Tibial nerve (tissue), 4 donors: ENCODE measurements at regions not wholly inside any gene's neighbourhood (a gene's known extent, or its start where the extent isn't known, plus 50 kb on each side); places are given as distances from the start of the nearest gene placed in this dataset.

Experiments used
- CTCF ChIP-seq, 5 experiments: fragments of 200-600 bp in 3 of 5; fragments of 450-650 bp in 2 of 5; sonication (generic) in 3 of 5; IDR thresholded peaks; one replicate each; pipeline ENCODE4 v1.5.1; 2016 to 2019; ENCODE audit warnings: antibody characterized with exemption in 5 of 5, mild to moderate bottlenecking in 3 of 5, moderate library complexity in 2 of 5
- EP300 ChIP-seq, 2 donors: sonication (generic); formaldehyde crosslinking; IDR thresholded peaks; one replicate each; pipeline ENCODE4 v1.6.1; 2017; ENCODE audit warnings: antibody characterized with exemption in 2 of 2, mild to moderate bottlenecking in 1 of 2
- POLR2A ChIP-seq, 2 donors: fragments of 450-650 bp; IDR thresholded peaks; one replicate each; pipeline ENCODE4 v1.6.1; 2017; ENCODE audit warnings: antibody characterized with exemption in 2 of 2, mild to moderate bottlenecking in 2 of 2, moderate library complexity in 2 of 2

- no peak for TF ChIP-seq POLR2A (IDR thresholded peaks at IDR 0.05)
- no peak for TF ChIP-seq CTCF (IDR thresholded peaks at IDR 0.05)
- TF ChIP-seq EP300 (IDR thresholded peaks at IDR 0.05), result no peak
Observed at GRCh38 chr21:31524140-31524539, 135.4 kb upstream of the SOD1 start.
